ENCODE measurements at regions not wholly inside any gene's neighbourhood (a gene's known extent, or its start where the extent isn't known, plus 50 kb on each side); places are given as distances from the start of the nearest gene placed in this dataset.
"Not testable (repeated sequence)": the region's sequence is repeated elsewhere in the genome, so short reads cannot be mapped to it uniquely, and the experiment has no call there.

GRCh38 chr10:25744574-25744973 is 189.5 kb upstream of the MYO3A start:
- intact Hi-C loops (cut with DNase I; ENCODE audit: low total_unique reads): no loop called here
- no peaks in the 10 kb centered on the region for H3K4me1 ChIP-seq
- H3K36me3 ChIP-seq: no peaks in the 10 kb centered on the region
- no peak overlapping the region for H3K4me3 ChIP-seq
- TF ChIP-seq CTCF (IDR thresholded peaks at IDR 0.05): no peak
- no peaks in the 10 kb centered on the region for H3K9me3 ChIP-seq
- no peak overlapping the region for H3K27ac ChIP-seq
- DNase-seq: no peak
- H3K27me3 ChIP-seq: no peaks in the 10 kb centered on the region

GRCh38 chr10:25745976-25746375 is 188.1 kb upstream of the MYO3A start:
- intact Hi-C loops (cut with DNase I; ENCODE audit: low total_unique reads): no loop called here

GRCh38 chr10:25747084-25747483 is 186.9 kb upstream of the MYO3A start:
- H3K27ac ChIP-seq: no peak overlapping the region
- H3K9me3 ChIP-seq: no peaks in the 10 kb centered on the region
- DNase-seq: no peak
- no peak overlapping the region for H3K4me3 ChIP-seq
- no peaks in the 10 kb centered on the region for H3K27me3 ChIP-seq
- no peaks in the 10 kb centered on the region for H3K4me1 ChIP-seq
- H3K36me3 ChIP-seq: no peaks in the 10 kb centered on the region
- intact Hi-C loops (cut with DNase I; ENCODE audit: low total_unique reads): no loop called here
- no peak for TF ChIP-seq CTCF (IDR thresholded peaks at IDR 0.05)

More at GRCh38 chr10:25745976-25746375, 188.1 kb upstream of the MYO3A start:
- Histone ChIP-seq H3K4me1 (no peaks in the 10 kb centered on the region), H3K36me3 (no peaks in the 10 kb centered on the region), H3K27ac (no peak overlapping the region), H3K27me3 (no peaks in the 10 kb centered on the region), H3K4me3 (no peak overlapping the region), H3K9me3 (no peaks in the 10 kb centered on the region)
- no peak for DNase-seq
- TF ChIP-seq CTCF (IDR thresholded peaks at IDR 0.05): no peak

- no peak for TF ChIP-seq CTCF (IDR thresholded peaks at IDR 0.05)
- DNase-seq: no peak
These were observed 185.5 kb upstream of the MYO3A start for GRCh38 chr10:25748509-25748908.

GRCh38 chr10:25753776-25754175 is 180.3 kb upstream of the MYO3A start:
- Histone ChIP-seq H3K4me1 (no peaks in the 10 kb centered on the region), H3K4me3 (no peak overlapping the region), H3K27ac (no peak overlapping the region), H3K36me3 (no peaks in the 10 kb centered on the region), H3K27me3 (no peaks in the 10 kb centered on the region), H3K9me3 (no peaks in the 10 kb centered on the region)
- no peak for DNase-seq
- no peak for TF ChIP-seq CTCF (IDR thresholded peaks at IDR 0.05)
- intact Hi-C loops (cut with DNase I; ENCODE audit: low total_unique reads): no loop called here

More at GRCh38 chr10:25748509-25748908, 185.5 kb upstream of the MYO3A start:
- intact Hi-C loops (cut with DNase I; ENCODE audit: low total_unique reads): no loop called here
- H3K36me3 ChIP-seq: no peaks in the 10 kb centered on the region
- H3K4me1 ChIP-seq: no peaks in the 10 kb centered on the region
- no peak overlapping the region for H3K27ac ChIP-seq
- no peak overlapping the region for H3K4me3 ChIP-seq
- H3K9me3 ChIP-seq: no peaks in the 10 kb centered on the region
- no peaks in the 10 kb centered on the region for H3K27me3 ChIP-seq

GRCh38 chr10:25755874-25756273 is 178.2 kb upstream of the MYO3A start:
- H3K27me3 ChIP-seq; H3K4me3 ChIP-seq; H3K4me1 ChIP-seq; H3K36me3 ChIP-seq; intact Hi-C loops (cut with DNase I; ENCODE audit: low total_unique reads); DNase-seq; H3K9me3 ChIP-seq; H3K27ac ChIP-seq: not testable (repeated sequence)
